PC-3 (cell line): ENCODE measurements at regions not wholly inside any gene's neighbourhood (a gene's known extent, or its start where the extent isn't known, plus 50 kb on each side); places are given as distances from the start of the nearest gene placed in this dataset.

ENCODE experiments used
- ATAC-seq: fragments of 200-7000 bp; cut with Tn5 transposase; 2 replicates; pipeline ENCODE4 v1.9.1; 2020; ENCODE audit warnings: mild to moderate bottlenecking, moderate library complexity
- BruUV-seq: library from RNA; stranded (reverse); fragments of 400-500 nt; replicated peaks from 2 replicates; lab custom pipeline; 2021; lab: Mats Ljungman, UMichigan
- CTCF ChIA-PET: fragments of 300-600 bp; sonication (Branson Sonifier 250); formaldehyde crosslinking; loops from one replicate; lab custom pipeline; 2022; ENCODE audit warnings: antibody characterized with exemption; lab: Charles Lee
- POLR2A ChIA-PET: fragments of 300-600 bp; sonication (Branson Sonifier 250); formaldehyde crosslinking; loops from one replicate; lab custom pipeline; 2022; ENCODE audit warnings: antibody characterized with exemption; ENCODE audit not compliant: unreplicated experiment; lab: Charles Lee
- DNase-seq: peaks from one replicate; pipeline ENCODE4 v3.0.0-alpha.2; 2015
- H2AFZ ChIP-seq: fragments of 300-600 bp; sonication (generic); 2 replicates; pipeline ENCODE4 v1.6.0; 2016; ENCODE audit warnings: antibody characterized with exemption, low read length
- H3F3A ChIP-seq: fragments of 300-600 bp; sonication (generic); one replicate; pipeline ENCODE4 v1.6.0; 2017; ENCODE audit warnings: antibody characterized with exemption, low read length, control low read depth, mild to moderate bottlenecking; ENCODE audit not compliant: unreplicated experiment
- H3K27ac ChIP-seq: fragments of 300-600 bp; sonication (generic); 2 replicates; pipeline ENCODE4 v1.5.1; 2016; ENCODE audit warnings: mild to moderate bottlenecking, low read length
- H3K27me3 ChIP-seq: fragments of 300-600 bp; sonication (generic); 2 replicates; pipeline ENCODE4 v1.6.1; 2016; ENCODE audit warnings: low read length, mixed read lengths
- H3K36me3 ChIP-seq: fragments of 300-600 bp; sonication (generic); 2 replicates; pipeline ENCODE4 v1.6.1; 2016; ENCODE audit warnings: low read depth, mixed run types, low read length, mixed read lengths
- H3K4me1 ChIP-seq: fragments of 300-600 bp; sonication (generic); 2 replicates; pipeline ENCODE4 v1.5.1; 2016; ENCODE audit warnings: low read length; ENCODE audit not compliant: insufficient read depth
- H3K4me2 ChIP-seq: fragments of 300-600 bp; sonication (generic); 2 replicates; pipeline ENCODE4 v1.6.0; 2016; ENCODE audit warnings: low read length
- H3K4me3 ChIP-seq: fragments of 300-600 bp; sonication (generic); 2 replicates; pipeline ENCODE4 v1.5.1; 2016; ENCODE audit warnings: mild to moderate bottlenecking, low read length, mixed read lengths
- H3K79me2 ChIP-seq: fragments of 300-600 bp; sonication (generic); 2 replicates; pipeline ENCODE4 v1.6.1; 2017; ENCODE audit warnings: low read length, mixed read lengths
- H3K9ac ChIP-seq: fragments of 300-600 bp; sonication (generic); 2 replicates; pipeline ENCODE4 v1.6.0; 2016; ENCODE audit warnings: mild to moderate bottlenecking, low read length
- H3K9me2 ChIP-seq: fragments of 300-600 bp; sonication (generic); replicated peaks from 2 replicates; pipeline ENCODE4 v1.6.1; 2016; ENCODE audit warnings: mixed run types, low read length, mixed read lengths
- H3K9me3 ChIP-seq: fragments of 300-600 bp; sonication (generic); 2 replicates; pipeline ENCODE4 v1.6.1; 2016; ENCODE audit warnings: low read length, mixed read lengths
- H4K20me1 ChIP-seq: fragments of 300-600 bp; sonication (generic); 2 replicates; pipeline ENCODE4 v1.6.1; 2016; ENCODE audit warnings: low read length, mixed read lengths
- EZH2 ChIP-seq: fragments of 300-600 bp; sonication (generic); IDR thresholded peaks from one replicate; pipeline ENCODE4 v1.6.1; 2017; ENCODE audit warnings: antibody characterized with exemption, mild to moderate bottlenecking, low read length; ENCODE audit not compliant: unreplicated experiment
- EZH2phosphoT487 ChIP-seq: fragments of 300-600 bp; sonication (generic); IDR thresholded peaks from 2 replicates; pipeline ENCODE4 v1.6.1; 2018; ENCODE audit warnings: mild to moderate bottlenecking, antibody characterized with exemption, low read length, borderline replicate concordance
- intact Hi-C: fragments of 100-400 bp; cut with micrococcal nuclease; formaldehyde crosslinking; loops from 2 replicates; pipeline ENCODE4 v1.9.0; 2023
- TF ChIP-seq, protein P1 (sequence below): fragments of 300-600 bp; sonication (generic); conservative IDR thresholded peaks from 2 replicates; pipeline ENCODE4 v1.5.1; 2017; ENCODE audit warnings: antibody characterized with exemption, low read depth, mild to moderate bottlenecking, low read length

DNA sequence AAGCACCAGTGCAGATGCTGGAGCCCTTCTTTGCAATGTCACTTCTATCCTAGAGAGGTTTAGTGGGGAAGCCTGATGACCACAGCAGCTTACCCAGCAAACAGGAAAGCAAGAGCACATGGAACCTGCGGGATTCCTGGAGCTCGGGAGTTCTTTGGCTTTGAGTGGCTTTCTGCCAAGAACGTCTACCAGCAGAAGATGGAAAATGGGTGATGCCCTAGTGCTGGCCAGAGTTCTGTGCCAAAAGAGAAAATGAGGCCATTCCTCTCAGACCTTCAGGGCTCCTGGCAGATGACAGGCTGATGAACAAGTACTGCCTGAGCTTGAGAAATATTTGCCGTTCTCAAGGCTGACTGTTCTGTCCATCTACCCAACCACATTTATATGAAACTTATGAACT lies 332.1 kb upstream of the CCL2 start:
- H3K4me2 ChIP-seq, result no peak overlapping the region
- H3F3A ChIP-seq, result no peaks in the 10 kb centered on the region
- H2AFZ ChIP-seq, result no peak overlapping the region
- CTCF ChIA-PET, result no interaction called here
- H4K20me1 ChIP-seq, result no peaks in the 10 kb centered on the region
- H3K4me1 ChIP-seq, result no peaks in the 10 kb centered on the region
- no peak overlapping the region for H3K4me3 ChIP-seq
- intact Hi-C loops, result no loop called here
- H3K9me2 ChIP-seq, result no peaks in the 10 kb centered on the region
- H3K79me2 ChIP-seq, result no peaks in the 10 kb centered on the region
- ATAC-seq, result no peak
- TF ChIP-seq, protein P1, sequence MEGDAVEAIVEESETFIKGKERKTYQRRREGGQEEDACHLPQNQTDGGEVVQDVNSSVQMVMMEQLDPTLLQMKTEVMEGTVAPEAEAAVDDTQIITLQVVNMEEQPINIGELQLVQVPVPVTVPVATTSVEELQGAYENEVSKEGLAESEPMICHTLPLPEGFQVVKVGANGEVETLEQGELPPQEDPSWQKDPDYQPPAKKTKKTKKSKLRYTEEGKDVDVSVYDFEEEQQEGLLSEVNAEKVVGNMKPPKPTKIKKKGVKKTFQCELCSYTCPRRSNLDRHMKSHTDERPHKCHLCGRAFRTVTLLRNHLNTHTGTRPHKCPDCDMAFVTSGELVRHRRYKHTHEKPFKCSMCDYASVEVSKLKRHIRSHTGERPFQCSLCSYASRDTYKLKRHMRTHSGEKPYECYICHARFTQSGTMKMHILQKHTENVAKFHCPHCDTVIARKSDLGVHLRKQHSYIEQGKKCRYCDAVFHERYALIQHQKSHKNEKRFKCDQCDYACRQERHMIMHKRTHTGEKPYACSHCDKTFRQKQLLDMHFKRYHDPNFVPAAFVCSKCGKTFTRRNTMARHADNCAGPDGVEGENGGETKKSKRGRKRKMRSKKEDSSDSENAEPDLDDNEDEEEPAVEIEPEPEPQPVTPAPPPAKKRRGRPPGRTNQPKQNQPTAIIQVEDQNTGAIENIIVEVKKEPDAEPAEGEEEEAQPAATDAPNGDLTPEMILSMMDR, result no peak
- TF ChIP-seq EZH2phosphoT487, result no peak
- no peak for TF ChIP-seq EZH2
- BruUV-seq, result no TSS peak
- POLR2A ChIA-PET, result no interaction called here
- H3K27ac ChIP-seq, result no peak overlapping the region
- H3K9me3 ChIP-seq, result no peaks in the 10 kb centered on the region
- no peaks in the 10 kb centered on the region for H3K27me3 ChIP-seq
- no peak overlapping the region for H3K9ac ChIP-seq
- no peak for DNase-seq
- H3K36me3 ChIP-seq, result no peaks in the 10 kb centered on the region

DNA sequence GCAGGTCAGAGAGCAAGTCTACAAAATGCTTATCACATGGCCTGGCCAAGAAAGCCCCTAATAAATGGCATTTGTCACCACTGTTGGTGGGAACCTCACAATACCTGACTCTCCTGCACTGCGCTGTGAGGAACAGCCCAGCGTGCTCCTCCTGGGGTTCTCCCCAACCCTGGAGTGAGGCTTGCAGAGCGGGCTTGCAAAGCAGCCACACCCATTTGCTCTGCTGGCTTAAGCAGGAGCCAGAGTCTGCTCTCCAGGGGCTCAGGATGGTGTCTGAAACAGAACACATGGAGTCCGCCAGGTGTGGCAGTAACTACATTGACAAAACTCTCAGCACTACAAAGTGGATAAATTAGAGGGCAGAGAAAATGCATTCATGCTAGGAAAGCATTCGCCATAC lies 331.0 kb upstream of the CCL2 start:
- H3K27ac ChIP-seq, result no peak overlapping the region
- no TSS peak for BruUV-seq
- intact Hi-C loops, result no loop called here
- no peaks in the 10 kb centered on the region for H3K36me3 ChIP-seq
- H3K4me2 ChIP-seq, result no peak overlapping the region
- CTCF ChIA-PET, result no interaction called here
- no peaks in the 10 kb centered on the region for H3K9me3 ChIP-seq
- POLR2A ChIA-PET, result no interaction called here
- H3K27me3 ChIP-seq, result no peaks in the 10 kb centered on the region
- H3K79me2 ChIP-seq, result no peaks in the 10 kb centered on the region
- no peaks in the 10 kb centered on the region for H3K9me2 ChIP-seq
- no peak overlapping the region for H3K4me3 ChIP-seq
- DNase-seq (no peak), ATAC-seq (no peak)
- H4K20me1 ChIP-seq, result no peaks in the 10 kb centered on the region
- no peak overlapping the region for H3K9ac ChIP-seq
- H3K4me1 ChIP-seq, result no peaks in the 10 kb centered on the region
- TF ChIP-seq EZH2, result no peak
- TF ChIP-seq, protein P1, result no peak
- no peak for TF ChIP-seq EZH2phosphoT487
- H2AFZ ChIP-seq, result no peak overlapping the region
- no peaks in the 10 kb centered on the region for H3F3A ChIP-seq

DNA sequence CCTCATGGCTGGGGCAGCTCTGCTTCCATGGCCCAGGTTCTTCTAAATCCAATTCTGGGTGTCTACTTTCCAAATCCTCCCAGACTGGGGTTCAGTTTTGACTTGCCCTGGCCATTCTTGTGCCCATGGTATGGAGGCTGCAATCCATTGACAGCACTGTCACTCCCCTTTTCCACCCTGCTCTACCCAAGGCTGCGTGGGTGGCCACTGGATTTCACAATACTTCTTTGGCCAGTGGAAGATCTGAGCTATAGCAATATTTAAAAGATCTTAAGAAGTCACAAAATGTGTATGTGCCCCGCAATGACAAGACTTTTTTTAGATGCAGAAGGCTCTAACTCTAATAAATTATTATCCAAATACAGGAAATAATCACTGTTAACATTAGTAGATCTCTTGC lies 329.4 kb upstream of the CCL2 start:
- intact Hi-C loops, result no loop called here
- ATAC-seq, result no peak
- no peak for DNase-seq

More for the DNA sequence above, 329.4 kb upstream of the CCL2 start:
- BruUV-seq, result no TSS peak
- POLR2A ChIA-PET, result no interaction called here
- no peaks in the 10 kb centered on the region for H3K9me2 ChIP-seq
- CTCF ChIA-PET, result no interaction called here
- H3F3A ChIP-seq, result no peaks in the 10 kb centered on the region
- H3K4me2 ChIP-seq, result no peak overlapping the region
- TF ChIP-seq, protein P1, result no peak
- no peaks in the 10 kb centered on the region for H3K27me3 ChIP-seq
- no peaks in the 10 kb centered on the region for H3K36me3 ChIP-seq
- H4K20me1 ChIP-seq, result no peaks in the 10 kb centered on the region
- H3K9ac ChIP-seq, result no peak overlapping the region
- H3K4me3 ChIP-seq, result no peak overlapping the region
- no peaks in the 10 kb centered on the region for H3K9me3 ChIP-seq
- H3K79me2 ChIP-seq, result no peaks in the 10 kb centered on the region
- H2AFZ ChIP-seq, result no peak overlapping the region
- no peaks in the 10 kb centered on the region for H3K4me1 ChIP-seq
- H3K27ac ChIP-seq, result no peak overlapping the region
